ENCODE measurements at regions not wholly inside any gene's neighbourhood (a gene's known extent, or its start where the extent isn't known, plus 50 kb on each side); places are given as distances from the start of the nearest gene placed in this dataset.

DNA sequence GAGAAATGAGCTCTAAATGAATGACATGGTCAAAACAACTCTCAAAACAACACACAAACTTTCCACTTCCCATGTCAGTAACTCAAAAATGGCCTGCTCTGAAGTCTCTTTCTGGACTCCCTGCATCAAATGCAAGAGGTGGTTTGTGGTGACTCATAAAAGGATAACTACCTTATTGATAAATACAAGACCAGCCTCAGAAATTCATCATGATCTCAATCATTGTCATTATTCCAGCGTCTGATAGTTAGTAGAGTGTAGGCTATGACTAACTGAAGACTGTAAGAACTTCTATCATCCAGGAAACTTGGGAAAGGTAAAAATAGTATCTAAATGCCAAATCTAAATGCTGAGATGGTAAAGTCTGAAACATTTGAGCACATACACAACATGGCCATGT, 369.4 kb downstream of the BMP2 start:
- H3K9me3 ChIP-seq (ENCODE audit: control insufficient read depth in 2 of 3, insufficient read depth in 1 of 3, low read length in 3 of 3), result no peaks in the 10 kb centered on the region
- intact Hi-C loops (cut with DNase I), result no loop called here
- H3K27me3 ChIP-seq (ENCODE audit: control insufficient read depth, insufficient read depth, low read length), result no peaks in the 10 kb centered on the region
- DNase-seq (no peak), FAIRE-seq (no peak)
- TF ChIP-seq, protein P1, sequence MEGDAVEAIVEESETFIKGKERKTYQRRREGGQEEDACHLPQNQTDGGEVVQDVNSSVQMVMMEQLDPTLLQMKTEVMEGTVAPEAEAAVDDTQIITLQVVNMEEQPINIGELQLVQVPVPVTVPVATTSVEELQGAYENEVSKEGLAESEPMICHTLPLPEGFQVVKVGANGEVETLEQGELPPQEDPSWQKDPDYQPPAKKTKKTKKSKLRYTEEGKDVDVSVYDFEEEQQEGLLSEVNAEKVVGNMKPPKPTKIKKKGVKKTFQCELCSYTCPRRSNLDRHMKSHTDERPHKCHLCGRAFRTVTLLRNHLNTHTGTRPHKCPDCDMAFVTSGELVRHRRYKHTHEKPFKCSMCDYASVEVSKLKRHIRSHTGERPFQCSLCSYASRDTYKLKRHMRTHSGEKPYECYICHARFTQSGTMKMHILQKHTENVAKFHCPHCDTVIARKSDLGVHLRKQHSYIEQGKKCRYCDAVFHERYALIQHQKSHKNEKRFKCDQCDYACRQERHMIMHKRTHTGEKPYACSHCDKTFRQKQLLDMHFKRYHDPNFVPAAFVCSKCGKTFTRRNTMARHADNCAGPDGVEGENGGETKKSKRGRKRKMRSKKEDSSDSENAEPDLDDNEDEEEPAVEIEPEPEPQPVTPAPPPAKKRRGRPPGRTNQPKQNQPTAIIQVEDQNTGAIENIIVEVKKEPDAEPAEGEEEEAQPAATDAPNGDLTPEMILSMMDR (IDR thresholded peaks at IDR 0.05; ENCODE audit: borderline replicate concordance, extremely low read depth, insufficient read depth), result no peak
- no peaks in the 10 kb centered on the region for H3K4me1 ChIP-seq (ENCODE audit: control insufficient read depth in 2 of 3, insufficient read depth in 2 of 3, low read depth in 1 of 3, low read length in 3 of 3)
- no peaks in the 10 kb centered on the region for H3K36me3 ChIP-seq (ENCODE audit: control insufficient read depth in 2 of 3, insufficient read depth in 3 of 3, low read length in 3 of 3)
- H3K4me3 ChIP-seq (ENCODE audit: low read length in 3 of 3), result no peak overlapping the region
- H3K9ac ChIP-seq (ENCODE audit: low read length in 3 of 3), result no peak overlapping the region
- no peak overlapping the region for H3K27ac ChIP-seq (ENCODE audit: low read depth in 2 of 2, low read length in 2 of 2)

DNA sequence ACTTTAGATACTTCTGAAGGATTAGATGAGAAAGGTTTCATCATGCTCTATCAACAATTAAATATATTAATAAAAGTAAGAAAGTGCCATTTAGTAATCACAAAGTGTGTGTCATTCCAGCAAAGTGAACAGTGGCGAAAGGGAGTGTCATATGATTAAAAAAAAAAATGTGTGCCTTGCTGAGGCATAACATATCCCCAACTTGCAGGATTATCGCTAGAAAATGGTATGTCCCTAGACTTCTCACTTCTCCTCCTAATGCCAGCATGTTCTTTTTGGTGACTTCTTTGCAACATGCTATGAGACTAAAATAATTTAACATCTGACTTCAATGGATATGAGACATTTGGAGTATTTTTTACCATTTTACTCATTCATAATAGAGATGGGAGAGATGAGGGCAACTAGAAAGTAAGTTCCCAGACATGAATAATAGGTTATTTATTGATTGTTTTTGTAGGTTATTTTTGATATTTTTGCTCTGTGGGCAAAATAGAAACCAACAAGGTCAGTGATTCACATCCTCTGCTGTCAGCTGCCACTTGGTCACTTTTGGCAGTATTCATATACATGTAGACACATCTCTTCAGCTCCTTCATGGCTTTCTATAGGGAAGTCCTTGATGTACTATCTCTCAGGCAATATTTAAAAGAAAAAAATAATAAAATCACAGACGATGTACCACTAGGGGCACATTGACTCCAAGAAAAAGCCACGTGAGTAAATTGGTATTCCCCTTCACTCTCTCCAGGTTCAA, 370.1 kb downstream of the BMP2 start:
- FAIRE-seq, result no peak

DNA sequence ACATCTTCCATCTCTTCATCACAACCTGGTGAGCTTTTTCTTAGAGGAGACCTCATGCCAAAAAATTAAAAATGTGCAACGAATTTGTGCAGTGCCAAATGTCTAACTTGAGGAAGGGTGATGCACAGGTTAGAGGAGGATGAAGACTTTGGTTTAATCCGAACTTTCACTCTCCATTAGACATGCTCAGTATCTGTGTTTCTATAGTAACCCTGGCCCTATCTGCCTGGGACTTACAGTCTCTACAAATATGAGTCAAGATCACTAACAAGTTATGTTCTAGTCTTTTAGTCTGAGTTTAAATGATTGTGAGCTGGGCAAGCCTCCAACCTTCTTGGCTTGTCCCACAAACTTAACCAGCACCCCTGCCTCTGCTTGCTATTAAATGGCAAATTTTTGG, 377.0 kb downstream of the BMP2 start:
- Histone ChIP-seq H3K27ac (ENCODE audit: low read depth in 2 of 2, low read length in 2 of 2) (no peak overlapping the region), H3K9me3 (ENCODE audit: control insufficient read depth in 2 of 3, insufficient read depth in 1 of 3, low read length in 3 of 3) (no peaks in the 10 kb centered on the region), H3K9ac (ENCODE audit: low read length in 3 of 3) (no peak overlapping the region), H3K27me3 (ENCODE audit: control insufficient read depth, insufficient read depth, low read length) (no peaks in the 10 kb centered on the region), H3K36me3 (ENCODE audit: control insufficient read depth in 2 of 3, insufficient read depth in 3 of 3, low read length in 3 of 3) (no peaks in the 10 kb centered on the region), H3K4me1 (ENCODE audit: control insufficient read depth in 2 of 3, insufficient read depth in 2 of 3, low read depth in 1 of 3, low read length in 3 of 3) (no peaks in the 10 kb centered on the region), H3K4me3 (ENCODE audit: low read length in 3 of 3) (no peak overlapping the region)
- TF ChIP-seq, protein P1 (IDR thresholded peaks at IDR 0.05; ENCODE audit: borderline replicate concordance, extremely low read depth, insufficient read depth), result no peak
- DNase-seq (no peak), FAIRE-seq (no peak)
- intact Hi-C loops (cut with DNase I), result no loop called here

More for the DNA sequence above, 370.1 kb downstream of the BMP2 start:
- no peaks in the 10 kb centered on the region for H3K4me1 ChIP-seq (ENCODE audit: control insufficient read depth in 2 of 3, insufficient read depth in 2 of 3, low read depth in 1 of 3, low read length in 3 of 3)
- no peak overlapping the region for H3K4me3 ChIP-seq (ENCODE audit: low read length in 3 of 3)
- TF ChIP-seq, protein P1 (IDR thresholded peaks at IDR 0.05; ENCODE audit: borderline replicate concordance, extremely low read depth, insufficient read depth), result no peak
- H3K9ac ChIP-seq (ENCODE audit: low read length in 3 of 3), result no peak overlapping the region
- intact Hi-C loops (cut with DNase I), result no loop called here
- no peaks in the 10 kb centered on the region for H3K36me3 ChIP-seq (ENCODE audit: control insufficient read depth in 2 of 3, insufficient read depth in 3 of 3, low read length in 3 of 3)
- no peak for DNase-seq
- H3K27ac ChIP-seq (ENCODE audit: low read depth in 2 of 2, low read length in 2 of 2), result no peak overlapping the region
- no peaks in the 10 kb centered on the region for H3K27me3 ChIP-seq (ENCODE audit: control insufficient read depth, insufficient read depth, low read length)
- H3K9me3 ChIP-seq (ENCODE audit: control insufficient read depth in 2 of 3, insufficient read depth in 1 of 3, low read length in 3 of 3), result no peaks in the 10 kb centered on the region
